A673 (cell line): ENCODE measurements at regions not wholly inside any gene's neighbourhood (a gene's known extent, or its start where the extent isn't known, plus 50 kb on each side); places are given as distances from the start of the nearest gene placed in this dataset.

Experiments
- BruUV-seq: library from RNA; stranded (reverse); fragments of 400-500 nt; replicated peaks from 2 replicates; lab custom pipeline; 2021; lab: Mats Ljungman, UMichigan
- CTCF ChIA-PET: fragments of 300-600 bp; sonication (Branson Sonifier 250); formaldehyde crosslinking; loops from one replicate; lab custom pipeline; 2022; ENCODE audit warnings: antibody characterized with exemption; lab: Charles Lee
- POLR2A ChIA-PET: fragments of 300-600 bp; sonication (Branson Sonifier 250); formaldehyde crosslinking; loops from one replicate; lab custom pipeline; 2022; ENCODE audit warnings: antibody characterized with exemption; ENCODE audit not compliant: low non-redundant PET; lab: Charles Lee
- DNase-seq: peaks from one replicate; pipeline ENCODE4 v3.0.0-alpha.2; 2015; ENCODE audit warnings: low spot score
- H3K27ac ChIP-seq: fragments of 200-600 bp; sonication (generic); 2 replicates; pipeline ENCODE4 v1.5.1; 2016; ENCODE audit warnings: mixed run types, low read depth, mild to moderate bottlenecking, mixed read lengths, antibody characterized with exemption, low read length; ENCODE audit not compliant: poor library complexity, severe bottlenecking
- H3K27me3 ChIP-seq: fragments of 200-600 bp; sonication (generic); replicated peaks from 2 replicates; pipeline ENCODE4 v1.6.1; 2017; ENCODE audit warnings: mixed run types, low read depth, mild to moderate bottlenecking, mixed read lengths, antibody characterized with exemption, low read length; ENCODE audit not compliant: insufficient read depth, poor library complexity
- H3K36me3 ChIP-seq: fragments of 200-600 bp; sonication (generic); 2 replicates; pipeline ENCODE4 v1.6.1; 2016; ENCODE audit warnings: mixed run types, mild to moderate bottlenecking, mixed read lengths, antibody characterized with exemption, low read length; ENCODE audit not compliant: insufficient read depth, poor library complexity, severe bottlenecking
- H3K4me1 ChIP-seq: fragments of 200-600 bp; sonication (generic); 2 replicates; pipeline ENCODE4 v1.6.1; 2017; ENCODE audit warnings: mixed run types, mild to moderate bottlenecking, mixed read lengths, antibody characterized with exemption, low read length; ENCODE audit not compliant: insufficient read depth, poor library complexity, severe bottlenecking
- H3K4me3 ChIP-seq: fragments of 200-600 bp; sonication (generic); 2 replicates; pipeline ENCODE4 v1.5.1; 2016; ENCODE audit warnings: low read depth, mixed run types, mild to moderate bottlenecking, mixed read lengths, low read length; ENCODE audit not compliant: poor library complexity, severe bottlenecking
- H3K9me3 ChIP-seq: fragments of 200-600 bp; sonication (generic); 2 replicates; pipeline ENCODE4 v1.6.1; 2016; ENCODE audit warnings: mixed run types, low read depth, mild to moderate bottlenecking, mixed read lengths, antibody characterized with exemption, low read length; ENCODE audit not compliant: poor library complexity, severe bottlenecking
- EZH2 ChIP-seq: fragments of 200-600 bp; sonication (generic); IDR thresholded peaks from 2 replicates; pipeline ENCODE4 v1.6.1; 2017; ENCODE audit warnings: borderline replicate concordance, low read depth, mild to moderate bottlenecking, mixed read lengths, antibody characterized with exemption, low read length; ENCODE audit not compliant: poor library complexity, severe bottlenecking
- intact Hi-C: fragments of 100-400 bp; cut with micrococcal nuclease; formaldehyde crosslinking; loops from one replicate; pipeline ENCODE4 v1.10.0; 2022; ENCODE audit not compliant: unreplicated experiment
- TF ChIP-seq, protein P1 (sequence below): fragments of 300-800, 200-600 bp; sonication (generic); conservative IDR thresholded peaks from 2 replicates; pipeline ENCODE4 v1.5.1; 2017; ENCODE audit warnings: low read depth, mild to moderate bottlenecking, antibody characterized with exemption, low read length, moderate library complexity, mixed read lengths

DNA sequence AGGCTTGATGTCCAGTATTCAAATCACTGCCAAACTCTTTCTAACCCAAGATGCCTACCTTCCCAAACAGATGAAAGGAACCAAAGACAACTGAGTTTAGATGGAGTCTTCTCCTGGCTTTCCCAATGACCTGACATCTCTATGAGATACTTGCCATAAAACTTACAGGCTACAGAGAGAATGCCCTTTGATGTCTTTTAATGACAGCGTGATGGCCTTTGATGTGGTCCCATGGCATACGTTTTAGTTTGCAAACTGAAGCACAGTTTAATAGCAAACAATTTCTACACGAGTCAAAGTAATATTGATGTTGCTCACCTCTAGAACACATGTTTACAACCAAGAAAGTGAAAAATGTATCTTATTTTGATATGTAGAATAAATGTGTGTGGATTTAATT lies 73.2 kb downstream of the ZIC4 start:
- Histone ChIP-seq H3K9me3 (no peaks in the 10 kb centered on the region), H3K36me3 (no peaks in the 10 kb centered on the region), H3K4me1 (no peaks in the 10 kb centered on the region), H3K27ac (no peak overlapping the region), H3K27me3 (peaks cover 16% of the 10 kb centered on the region), H3K4me3 (no peak overlapping the region)
- POLR2A ChIA-PET, result no interaction called here
- BruUV-seq, result no TSS peak
- intact Hi-C loops, result no loop called here
- no peak for DNase-seq
- CTCF ChIA-PET, result no interaction called here
- TF ChIP-seq, protein P1, sequence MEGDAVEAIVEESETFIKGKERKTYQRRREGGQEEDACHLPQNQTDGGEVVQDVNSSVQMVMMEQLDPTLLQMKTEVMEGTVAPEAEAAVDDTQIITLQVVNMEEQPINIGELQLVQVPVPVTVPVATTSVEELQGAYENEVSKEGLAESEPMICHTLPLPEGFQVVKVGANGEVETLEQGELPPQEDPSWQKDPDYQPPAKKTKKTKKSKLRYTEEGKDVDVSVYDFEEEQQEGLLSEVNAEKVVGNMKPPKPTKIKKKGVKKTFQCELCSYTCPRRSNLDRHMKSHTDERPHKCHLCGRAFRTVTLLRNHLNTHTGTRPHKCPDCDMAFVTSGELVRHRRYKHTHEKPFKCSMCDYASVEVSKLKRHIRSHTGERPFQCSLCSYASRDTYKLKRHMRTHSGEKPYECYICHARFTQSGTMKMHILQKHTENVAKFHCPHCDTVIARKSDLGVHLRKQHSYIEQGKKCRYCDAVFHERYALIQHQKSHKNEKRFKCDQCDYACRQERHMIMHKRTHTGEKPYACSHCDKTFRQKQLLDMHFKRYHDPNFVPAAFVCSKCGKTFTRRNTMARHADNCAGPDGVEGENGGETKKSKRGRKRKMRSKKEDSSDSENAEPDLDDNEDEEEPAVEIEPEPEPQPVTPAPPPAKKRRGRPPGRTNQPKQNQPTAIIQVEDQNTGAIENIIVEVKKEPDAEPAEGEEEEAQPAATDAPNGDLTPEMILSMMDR, result no peak
- TF ChIP-seq EZH2, result no peak

DNA sequence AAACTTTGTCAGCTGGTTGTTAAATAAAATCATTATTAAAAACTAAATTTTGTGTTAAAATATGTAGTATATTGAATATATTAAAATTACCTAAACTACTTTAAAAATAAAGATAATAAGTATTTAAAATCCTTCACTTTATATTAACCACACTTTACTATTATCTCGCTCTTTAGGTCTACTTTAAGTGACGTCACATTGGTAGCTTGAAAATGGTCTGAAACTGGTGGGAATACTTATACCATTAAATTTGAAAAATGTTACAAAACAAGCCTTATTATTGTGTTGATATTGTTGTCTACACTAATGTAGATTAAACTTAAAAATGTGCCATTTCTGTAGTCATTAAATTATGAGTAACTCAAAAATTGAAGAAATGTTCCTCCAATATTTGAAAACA lies 77.6 kb downstream of the ZIC4 start:
- no peak overlapping the region for H3K27ac ChIP-seq
- no peaks in the 10 kb centered on the region for H3K36me3 ChIP-seq
- H3K4me1 ChIP-seq, result no peaks in the 10 kb centered on the region
- BruUV-seq, result no TSS peak
- H3K4me3 ChIP-seq, result no peak overlapping the region
- no peaks in the 10 kb centered on the region for H3K9me3 ChIP-seq
- intact Hi-C loops, result no loop called here
- CTCF ChIA-PET, result no interaction called here
- H3K27me3 ChIP-seq, result peaks cover 5% of the 10 kb centered on the region
- TF ChIP-seq, protein P1, result no peak
- no peak for TF ChIP-seq EZH2
- no peak for DNase-seq
- POLR2A ChIA-PET, result no interaction called here

DNA sequence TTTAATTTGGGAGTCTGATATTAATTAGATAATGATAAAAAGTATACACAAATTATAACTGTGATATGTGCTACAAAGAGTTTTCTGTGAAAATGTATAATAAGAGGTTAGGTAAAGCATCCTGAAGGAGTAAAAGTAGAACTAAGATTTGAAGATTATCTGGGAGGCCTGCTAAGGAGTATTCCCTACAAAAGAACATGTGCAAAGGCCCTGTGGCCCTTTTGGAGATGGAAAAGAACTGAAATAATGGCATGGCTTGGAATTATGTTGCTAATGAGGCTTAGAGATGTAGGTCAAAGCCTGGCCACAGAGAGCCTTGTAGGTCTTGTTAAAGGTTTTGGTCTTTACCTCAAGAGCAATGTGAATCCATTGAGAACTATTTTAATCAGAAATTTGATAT lies 82.0 kb downstream of the ZIC4 start:
- TF ChIP-seq EZH2, result no peak
- TF ChIP-seq, protein P1, result no peak
- Histone ChIP-seq H3K9me3 (no peaks in the 10 kb centered on the region), H3K27ac (no peak overlapping the region), H3K4me1 (no peaks in the 10 kb centered on the region), H3K36me3 (no peaks in the 10 kb centered on the region), H3K4me3 (no peak overlapping the region), H3K27me3 (no peaks in the 10 kb centered on the region)
- no peak for DNase-seq
- no TSS peak for BruUV-seq
- POLR2A ChIA-PET, result no interaction called here
- CTCF ChIA-PET, result no interaction called here
- intact Hi-C loops, result no loop called here
